Fibroblast of the conjunctiva (primary cell): ENCODE measurements at regions not wholly inside any gene's neighbourhood (a gene's known extent, or its start where the extent isn't known, plus 50 kb on each side); places are given as distances from the start of the nearest gene placed in this dataset.

Experiments used
- DNase-seq: peaks from one replicate; pipeline ENCODE4 v3.0.0-alpha.2; 2010; ENCODE audit warnings: low read depth

GRCh38 chr2:136373841-136374240 is 255.9 kb upstream of the CXCR4 start:
- DNase-seq, result no peak

- no peak for DNase-seq
These were observed 255.1 kb upstream of the CXCR4 start for GRCh38 chr2:136373029-136373428.

GRCh38 chr2:136363900-136364299 is 246.0 kb upstream of the CXCR4 start:
- DNase-seq, result no peak

- no peak for DNase-seq
These were observed 245.5 kb upstream of the CXCR4 start for GRCh38 chr2:136363470-136363869.

GRCh38 chr2:136362676-136363390 is 244.9 kb upstream of the CXCR4 start:
- no peak for DNase-seq

GRCh38 chr2:136361521-136361920 is 243.6 kb upstream of the CXCR4 start:
- no peak for DNase-seq

GRCh38 chr2:136360790-136361189 is 242.8 kb upstream of the CXCR4 start:
- no peak for DNase-seq

GRCh38 chr2:136359121-136359965 is 241.4 kb upstream of the CXCR4 start:
- no peak for DNase-seq

GRCh38 chr2:136358576-136358975 is 240.6 kb upstream of the CXCR4 start:
- no peak for DNase-seq

GRCh38 chr2:136357007-136357380 is 239.0 kb upstream of the CXCR4 start:
- DNase-seq, result no peak

- no peak for DNase-seq
These were observed 238.4 kb upstream of the CXCR4 start for GRCh38 chr2:136356125-136357006.

GRCh38 chr2:136351684-136352083 is 233.7 kb upstream of the CXCR4 start:
- DNase-seq, result no peak

GRCh38 chr2:136347981-136348380 is 230.0 kb upstream of the CXCR4 start:
- DNase-seq, result no peak

- no peak for DNase-seq
These were observed 226.4 kb upstream of the CXCR4 start for GRCh38 chr2:136344339-136344738.

- DNase-seq, result no peak
These were observed 224.2 kb upstream of the CXCR4 start for GRCh38 chr2:136342138-136342537.

GRCh38 chr2:136334967-136335366 is 217.0 kb upstream of the CXCR4 start:
- DNase-seq, result no peak

GRCh38 chr2:136332436-136333095 is 214.6 kb upstream of the CXCR4 start:
- DNase-seq, result no peak

- DNase-seq, result no peak
These were observed 213.3 kb upstream of the CXCR4 start for GRCh38 chr2:136331226-136331625.

- DNase-seq, result no peak
These were observed 210.4 kb upstream of the CXCR4 start for GRCh38 chr2:136328207-136328795.

GRCh38 chr2:136327162-136327852 is 209.4 kb upstream of the CXCR4 start:
- DNase-seq, result no peak

- DNase-seq, result no peak
These were observed 207.9 kb upstream of the CXCR4 start for GRCh38 chr2:136325844-136326331.
